HL-60 (cell line): ENCODE measurements at regions not wholly inside any gene's neighbourhood (a gene's known extent, or its start where the extent isn't known, plus 50 kb on each side); places are given as distances from the start of the nearest gene placed in this dataset.

Experiments
- DNase-seq, 2 experiments: peaks; one replicate each; pipeline ENCODE4 v3.0.0-alpha.2; 2010 to 2020; ENCODE audit warnings: low read depth in 1 of 2, low spot score in 1 of 2
- H3K27ac ChIP-seq: fragments of 250-450 bp; sonication (Bioruptor Pico); replicated peaks from 2 replicates; pipeline ENCODE4 v1.5.1; 2020; ENCODE audit warnings: mild to moderate bottlenecking, moderate library complexity
- H3K27me3 ChIP-seq: fragments of 250-450 bp; sonication (Bioruptor Pico); 2 replicates; pipeline ENCODE4 v1.5.1; 2021; ENCODE audit warnings: mild to moderate bottlenecking, moderate library complexity; ENCODE audit not compliant: insufficient read depth, poor library complexity, severe bottlenecking
- H3K4me3 ChIP-seq: replicated peaks from 2 replicates; pipeline ENCODE4 v1.5.1; 2011; ENCODE audit warnings: mild to moderate bottlenecking, control low read depth, low read length; ENCODE audit not compliant: insufficient read depth
- GABPA ChIP-seq: IDR thresholded peaks from 2 replicates; pipeline ENCODE4 v1.6.1; 2012; ENCODE audit warnings: low read depth
- POLR2AphosphoS5 ChIP-seq: IDR thresholded peaks from 2 replicates; pipeline ENCODE4 v1.6.1; 2012; ENCODE audit warnings: low read depth
- SPI1 ChIP-seq: IDR thresholded peaks from 2 replicates; pipeline ENCODE4 v1.6.1; 2012; ENCODE audit warnings: low read depth, mild to moderate bottlenecking, borderline replicate concordance
- TF ChIP-seq, protein P1 (sequence below): IDR thresholded peaks from 2 replicates; pipeline ENCODE4 v1.6.1; 2012; ENCODE audit warnings: low read depth; ENCODE audit not compliant: insufficient replicate concordance
- TF ChIP-seq, protein P2 (sequence below): IDR thresholded peaks from one replicate; pipeline ENCODE4 v1.5.1; 2011; ENCODE audit warnings: low read length, control low read depth, inconsistent platforms; ENCODE audit not compliant: insufficient read depth

DNA sequence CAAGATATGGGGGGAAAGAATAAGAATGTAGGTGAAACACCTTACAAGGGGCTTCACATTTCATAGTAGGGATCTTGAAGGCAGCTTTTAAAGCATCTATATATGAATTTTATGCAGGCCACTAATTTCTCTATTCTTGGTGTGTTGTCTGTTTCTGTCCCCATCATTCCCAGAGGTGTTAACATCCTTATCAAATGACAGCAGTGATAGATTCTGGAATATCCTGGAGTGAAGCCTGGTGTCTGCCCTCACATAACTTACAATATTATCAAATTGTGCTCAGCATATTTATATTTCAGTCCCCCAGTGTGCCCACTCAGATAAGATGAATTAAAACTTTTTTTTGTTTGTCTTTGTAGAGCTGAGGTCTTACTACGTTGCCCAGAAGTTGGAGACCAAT lies 486.2 kb downstream of the EPHA4 start:
- H3K27ac ChIP-seq, result no peak overlapping the region
- no peaks in the 10 kb centered on the region for H3K27me3 ChIP-seq
- no peak for TF ChIP-seq POLR2AphosphoS5
- TF ChIP-seq, protein P1, sequence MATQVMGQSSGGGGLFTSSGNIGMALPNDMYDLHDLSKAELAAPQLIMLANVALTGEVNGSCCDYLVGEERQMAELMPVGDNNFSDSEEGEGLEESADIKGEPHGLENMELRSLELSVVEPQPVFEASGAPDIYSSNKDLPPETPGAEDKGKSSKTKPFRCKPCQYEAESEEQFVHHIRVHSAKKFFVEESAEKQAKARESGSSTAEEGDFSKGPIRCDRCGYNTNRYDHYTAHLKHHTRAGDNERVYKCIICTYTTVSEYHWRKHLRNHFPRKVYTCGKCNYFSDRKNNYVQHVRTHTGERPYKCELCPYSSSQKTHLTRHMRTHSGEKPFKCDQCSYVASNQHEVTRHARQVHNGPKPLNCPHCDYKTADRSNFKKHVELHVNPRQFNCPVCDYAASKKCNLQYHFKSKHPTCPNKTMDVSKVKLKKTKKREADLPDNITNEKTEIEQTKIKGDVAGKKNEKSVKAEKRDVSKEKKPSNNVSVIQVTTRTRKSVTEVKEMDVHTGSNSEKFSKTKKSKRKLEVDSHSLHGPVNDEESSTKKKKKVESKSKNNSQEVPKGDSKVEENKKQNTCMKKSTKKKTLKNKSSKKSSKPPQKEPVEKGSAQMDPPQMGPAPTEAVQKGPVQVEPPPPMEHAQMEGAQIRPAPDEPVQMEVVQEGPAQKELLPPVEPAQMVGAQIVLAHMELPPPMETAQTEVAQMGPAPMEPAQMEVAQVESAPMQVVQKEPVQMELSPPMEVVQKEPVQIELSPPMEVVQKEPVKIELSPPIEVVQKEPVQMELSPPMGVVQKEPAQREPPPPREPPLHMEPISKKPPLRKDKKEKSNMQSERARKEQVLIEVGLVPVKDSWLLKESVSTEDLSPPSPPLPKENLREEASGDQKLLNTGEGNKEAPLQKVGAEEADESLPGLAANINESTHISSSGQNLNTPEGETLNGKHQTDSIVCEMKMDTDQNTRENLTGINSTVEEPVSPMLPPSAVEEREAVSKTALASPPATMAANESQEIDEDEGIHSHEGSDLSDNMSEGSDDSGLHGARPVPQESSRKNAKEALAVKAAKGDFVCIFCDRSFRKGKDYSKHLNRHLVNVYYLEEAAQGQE, result no peak
- TF ChIP-seq SPI1, result no peak
- no peak for TF ChIP-seq GABPA
- TF ChIP-seq, protein P2, sequence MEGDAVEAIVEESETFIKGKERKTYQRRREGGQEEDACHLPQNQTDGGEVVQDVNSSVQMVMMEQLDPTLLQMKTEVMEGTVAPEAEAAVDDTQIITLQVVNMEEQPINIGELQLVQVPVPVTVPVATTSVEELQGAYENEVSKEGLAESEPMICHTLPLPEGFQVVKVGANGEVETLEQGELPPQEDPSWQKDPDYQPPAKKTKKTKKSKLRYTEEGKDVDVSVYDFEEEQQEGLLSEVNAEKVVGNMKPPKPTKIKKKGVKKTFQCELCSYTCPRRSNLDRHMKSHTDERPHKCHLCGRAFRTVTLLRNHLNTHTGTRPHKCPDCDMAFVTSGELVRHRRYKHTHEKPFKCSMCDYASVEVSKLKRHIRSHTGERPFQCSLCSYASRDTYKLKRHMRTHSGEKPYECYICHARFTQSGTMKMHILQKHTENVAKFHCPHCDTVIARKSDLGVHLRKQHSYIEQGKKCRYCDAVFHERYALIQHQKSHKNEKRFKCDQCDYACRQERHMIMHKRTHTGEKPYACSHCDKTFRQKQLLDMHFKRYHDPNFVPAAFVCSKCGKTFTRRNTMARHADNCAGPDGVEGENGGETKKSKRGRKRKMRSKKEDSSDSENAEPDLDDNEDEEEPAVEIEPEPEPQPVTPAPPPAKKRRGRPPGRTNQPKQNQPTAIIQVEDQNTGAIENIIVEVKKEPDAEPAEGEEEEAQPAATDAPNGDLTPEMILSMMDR, result no peak
- H3K4me3 ChIP-seq, result no peak overlapping the region
- no peak for DNase-seq

DNA sequence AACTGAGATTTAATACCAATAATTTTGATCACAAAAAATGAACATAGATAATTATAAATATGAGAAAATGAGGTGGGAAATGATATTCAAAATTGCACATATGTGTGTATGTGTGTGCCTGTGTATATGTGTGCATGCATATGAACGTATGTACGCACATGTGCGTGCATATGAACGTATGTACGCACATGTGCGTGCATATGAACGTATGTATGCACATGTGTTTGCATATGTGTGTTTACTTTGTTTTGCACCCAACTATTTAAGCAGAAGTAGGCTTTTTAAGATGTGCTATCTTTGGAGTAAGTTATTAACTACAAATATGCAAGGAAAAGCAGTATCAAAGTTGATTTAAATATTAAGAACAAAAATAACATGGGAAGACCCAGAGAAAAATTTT lies 484.3 kb downstream of the EPHA4 start:
- Histone ChIP-seq H3K27ac (no peak overlapping the region), H3K27me3 (no peaks in the 10 kb centered on the region), H3K4me3 (no peak overlapping the region)
- DNase-seq, result no peak
- TF ChIP-seq, protein P2, result no peak
- TF ChIP-seq SPI1 (no peak), GABPA (no peak), POLR2AphosphoS5 (no peak)
- TF ChIP-seq, protein P1, result no peak

DNA sequence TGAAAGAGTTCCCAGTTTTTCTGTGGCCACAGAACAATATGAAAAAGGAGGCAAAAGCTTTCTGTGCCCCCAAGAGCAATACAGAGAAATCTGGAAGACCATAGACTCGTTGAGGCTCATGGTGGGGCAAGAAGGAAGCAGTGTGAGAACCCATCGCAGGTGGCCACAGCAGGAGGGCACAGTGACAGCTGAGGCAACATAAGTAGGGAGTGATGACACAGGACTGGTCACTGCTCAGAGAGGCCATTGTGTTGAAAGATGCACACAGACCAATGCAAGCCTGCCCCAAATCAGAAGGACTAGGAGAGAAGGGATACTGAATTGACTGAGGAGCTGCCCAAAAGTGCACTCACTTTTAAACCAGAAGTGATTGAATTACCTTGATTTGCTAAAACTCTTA lies 483.6 kb downstream of the EPHA4 start:
- Histone ChIP-seq H3K4me3 (no peak overlapping the region), H3K27ac (no peak overlapping the region), H3K27me3 (no peaks in the 10 kb centered on the region)
- no peak for DNase-seq
- TF ChIP-seq, protein P2, result no peak
- TF ChIP-seq, protein P1, result no peak
- TF ChIP-seq GABPA, result no peak
- TF ChIP-seq SPI1, result no peak
- TF ChIP-seq POLR2AphosphoS5, result no peak
